MM.1S (cell line): ENCODE measurements at regions not wholly inside any gene's neighbourhood (a gene's known extent, or its start where the extent isn't known, plus 50 kb on each side); places are given as distances from the start of the nearest gene placed in this dataset.

ENCODE experiments used
- DNase-seq: peaks from one replicate; pipeline ENCODE4 v3.0.0-alpha.2; 2015
- H2AFZ ChIP-seq: fragments of 300-600 bp; sonication (generic); 2 replicates; pipeline ENCODE4 v1.6.0; 2016; ENCODE audit warnings: antibody characterized with exemption, low read length
- H3F3A ChIP-seq: fragments of 300-600 bp; sonication (generic); 2 replicates; pipeline ENCODE4 v1.6.1; 2016; ENCODE audit warnings: mild to moderate bottlenecking, antibody characterized with exemption, low read length, moderate library complexity, mixed read lengths; ENCODE audit not compliant: insufficient read depth
- H3K27ac ChIP-seq: fragments of 300-600 bp; sonication (generic); 2 replicates; pipeline ENCODE4 v1.5.1; 2016; ENCODE audit warnings: mild to moderate bottlenecking, low read length
- H3K27me3 ChIP-seq: fragments of 300-600 bp; sonication (generic); replicated peaks from 2 replicates; pipeline ENCODE4 v1.6.0; 2016; ENCODE audit warnings: low read length; ENCODE audit not compliant: insufficient read depth
- H3K36me3 ChIP-seq: fragments of 300-600 bp; sonication (generic); replicated peaks from 2 replicates; pipeline ENCODE4 v1.6.1; 2016; ENCODE audit warnings: mild to moderate bottlenecking, low read length, mixed read lengths; ENCODE audit not compliant: insufficient read depth
- H3K4me1 ChIP-seq: fragments of 300-600 bp; sonication (generic); 2 replicates; pipeline ENCODE4 v1.6.1; 2016; ENCODE audit warnings: low read length, mixed read lengths
- H3K4me2 ChIP-seq: fragments of 300-600 bp; sonication (generic); 2 replicates; pipeline ENCODE4 v1.6.0; 2016; ENCODE audit warnings: low read depth, low read length
- H3K4me3 ChIP-seq: fragments of 300-600 bp; sonication (generic); 2 replicates; pipeline ENCODE4 v1.5.1; 2016; ENCODE audit warnings: low read length, mixed read lengths
- H3K79me2 ChIP-seq: fragments of 300-600 bp; sonication (generic); 2 replicates; pipeline ENCODE4 v1.6.1; 2016; ENCODE audit warnings: mixed run types, low read length, mixed read lengths
- H3K9ac ChIP-seq: fragments of 300-600 bp; sonication (generic); 2 replicates; pipeline ENCODE4 v1.6.1; 2016; ENCODE audit warnings: low read length, mixed read lengths
- H3K9me2 ChIP-seq: fragments of 300-600 bp; sonication (generic); replicated peaks from 2 replicates; pipeline ENCODE4 v1.6.1; 2016; ENCODE audit warnings: mild to moderate bottlenecking, low read length, mixed read lengths; ENCODE audit not compliant: insufficient read depth
- H3K9me3 ChIP-seq: fragments of 300-600 bp; sonication (generic); replicated peaks from 2 replicates; pipeline ENCODE4 v1.6.1; 2016; ENCODE audit warnings: mild to moderate bottlenecking, low read length, mixed read lengths; ENCODE audit not compliant: insufficient read depth
- H4K20me1 ChIP-seq: fragments of 300-600 bp; sonication (generic); 2 replicates; pipeline ENCODE4 v1.6.1; 2016; ENCODE audit warnings: mild to moderate bottlenecking, low read length, moderate library complexity, mixed read lengths; ENCODE audit not compliant: insufficient read depth
- EZH2 ChIP-seq: fragments of 300-600 bp; sonication (generic); optimal IDR thresholded peaks from 2 replicates; pipeline ENCODE3; 2017; ENCODE audit warnings: low read depth, mild to moderate bottlenecking, antibody characterized with exemption, low read length, mixed read lengths
- EZH2phosphoT487 ChIP-seq: fragments of 300-600 bp; sonication (generic); IDR thresholded peaks from 2 replicates; pipeline ENCODE4 v1.6.1; 2018; ENCODE audit warnings: antibody characterized with exemption, low read length
- TF ChIP-seq, protein P1 (sequence below): fragments of 300-600 bp; sonication (generic); IDR thresholded peaks from 2 replicates; pipeline ENCODE4 v1.5.1; 2016; ENCODE audit warnings: antibody characterized with exemption, low read length, mixed read lengths

DNA sequence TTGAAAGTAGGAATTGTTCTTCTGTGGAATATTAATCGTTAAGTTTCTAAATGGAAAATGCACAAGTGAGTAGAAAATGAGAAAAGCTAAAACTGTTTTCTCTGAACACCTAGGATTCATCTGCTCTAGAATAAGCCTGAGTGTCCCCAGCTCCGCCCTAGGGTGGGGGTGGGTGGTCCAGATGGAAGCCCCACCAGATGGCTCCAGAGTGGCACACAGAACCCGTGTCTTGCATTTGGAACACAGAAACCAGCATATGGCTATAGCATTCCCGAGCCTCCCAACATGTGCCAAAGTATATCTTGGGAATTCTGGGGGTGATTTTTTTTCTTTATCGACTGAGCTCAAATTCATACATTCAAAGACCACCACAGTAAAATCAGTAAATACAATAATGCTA lies 517.7 kb upstream of the PSMD7 start:
- no peaks in the 10 kb centered on the region for H3K9me2 ChIP-seq
- TF ChIP-seq EZH2 = no peak
- TF ChIP-seq EZH2phosphoT487 = no peak
- TF ChIP-seq, protein P1, sequence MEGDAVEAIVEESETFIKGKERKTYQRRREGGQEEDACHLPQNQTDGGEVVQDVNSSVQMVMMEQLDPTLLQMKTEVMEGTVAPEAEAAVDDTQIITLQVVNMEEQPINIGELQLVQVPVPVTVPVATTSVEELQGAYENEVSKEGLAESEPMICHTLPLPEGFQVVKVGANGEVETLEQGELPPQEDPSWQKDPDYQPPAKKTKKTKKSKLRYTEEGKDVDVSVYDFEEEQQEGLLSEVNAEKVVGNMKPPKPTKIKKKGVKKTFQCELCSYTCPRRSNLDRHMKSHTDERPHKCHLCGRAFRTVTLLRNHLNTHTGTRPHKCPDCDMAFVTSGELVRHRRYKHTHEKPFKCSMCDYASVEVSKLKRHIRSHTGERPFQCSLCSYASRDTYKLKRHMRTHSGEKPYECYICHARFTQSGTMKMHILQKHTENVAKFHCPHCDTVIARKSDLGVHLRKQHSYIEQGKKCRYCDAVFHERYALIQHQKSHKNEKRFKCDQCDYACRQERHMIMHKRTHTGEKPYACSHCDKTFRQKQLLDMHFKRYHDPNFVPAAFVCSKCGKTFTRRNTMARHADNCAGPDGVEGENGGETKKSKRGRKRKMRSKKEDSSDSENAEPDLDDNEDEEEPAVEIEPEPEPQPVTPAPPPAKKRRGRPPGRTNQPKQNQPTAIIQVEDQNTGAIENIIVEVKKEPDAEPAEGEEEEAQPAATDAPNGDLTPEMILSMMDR = no peak
- H3K27ac ChIP-seq = no peak overlapping the region
- no peak overlapping the region for H3K9ac ChIP-seq
- H3K79me2 ChIP-seq = no peaks in the 10 kb centered on the region
- no peaks in the 10 kb centered on the region for H3F3A ChIP-seq
- DNase-seq = no peak
- no peak overlapping the region for H3K4me3 ChIP-seq
- H3K36me3 ChIP-seq = no peaks in the 10 kb centered on the region
- no peak overlapping the region for H3K4me2 ChIP-seq
- no peaks in the 10 kb centered on the region for H3K27me3 ChIP-seq
- H3K4me1 ChIP-seq = no peaks in the 10 kb centered on the region
- no peak overlapping the region for H2AFZ ChIP-seq
- no peaks in the 10 kb centered on the region for H4K20me1 ChIP-seq
- H3K9me3 ChIP-seq = no peaks in the 10 kb centered on the region

DNA sequence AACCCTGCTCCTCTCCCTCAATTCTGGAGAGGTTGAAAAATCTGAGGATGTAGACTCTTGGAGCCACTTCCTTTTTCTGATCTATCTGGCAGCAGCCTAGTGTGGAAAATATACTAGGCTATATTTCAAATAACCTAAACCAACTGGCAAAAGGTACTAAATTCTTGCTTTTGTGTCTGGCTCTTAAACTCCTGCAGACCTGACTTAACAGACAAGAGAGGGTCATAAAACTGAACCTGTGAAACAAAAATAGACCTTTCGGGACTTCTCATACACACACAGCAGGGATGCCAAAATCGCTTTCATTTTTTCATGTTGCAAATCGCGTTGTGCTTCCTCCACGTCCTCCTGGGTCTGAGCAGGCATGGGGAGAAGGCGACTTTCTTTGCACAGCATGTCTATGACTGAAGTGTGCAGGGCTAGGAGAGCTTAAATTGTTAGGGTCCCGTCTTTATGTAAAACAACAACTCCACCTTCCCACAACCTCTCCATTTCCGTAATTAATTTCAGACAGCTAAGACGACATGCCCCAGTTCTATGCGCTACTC lies 520.7 kb upstream of the PSMD7 start:
- Histone ChIP-seq H3K9ac (no peak overlapping the region), H3K27me3 (no peaks in the 10 kb centered on the region), H4K20me1 (no peaks in the 10 kb centered on the region), H3K9me2 (no peaks in the 10 kb centered on the region), H3K27ac (no peak overlapping the region), H3F3A (no peaks in the 10 kb centered on the region), H3K36me3 (no peaks in the 10 kb centered on the region), H3K79me2 (no peaks in the 10 kb centered on the region), H3K9me3 (no peaks in the 10 kb centered on the region), H3K4me1 (no peaks in the 10 kb centered on the region), H3K4me2 (peak overlapping the region; percentile 27), H2AFZ (no peak overlapping the region), H3K4me3 (peak overlapping the region; percentile 25; the same call in 1 of the 2 replicates)
- TF ChIP-seq EZH2phosphoT487 = no peak
- TF ChIP-seq, protein P1 = no peak
- no peak for TF ChIP-seq EZH2
- no peak for DNase-seq

DNA sequence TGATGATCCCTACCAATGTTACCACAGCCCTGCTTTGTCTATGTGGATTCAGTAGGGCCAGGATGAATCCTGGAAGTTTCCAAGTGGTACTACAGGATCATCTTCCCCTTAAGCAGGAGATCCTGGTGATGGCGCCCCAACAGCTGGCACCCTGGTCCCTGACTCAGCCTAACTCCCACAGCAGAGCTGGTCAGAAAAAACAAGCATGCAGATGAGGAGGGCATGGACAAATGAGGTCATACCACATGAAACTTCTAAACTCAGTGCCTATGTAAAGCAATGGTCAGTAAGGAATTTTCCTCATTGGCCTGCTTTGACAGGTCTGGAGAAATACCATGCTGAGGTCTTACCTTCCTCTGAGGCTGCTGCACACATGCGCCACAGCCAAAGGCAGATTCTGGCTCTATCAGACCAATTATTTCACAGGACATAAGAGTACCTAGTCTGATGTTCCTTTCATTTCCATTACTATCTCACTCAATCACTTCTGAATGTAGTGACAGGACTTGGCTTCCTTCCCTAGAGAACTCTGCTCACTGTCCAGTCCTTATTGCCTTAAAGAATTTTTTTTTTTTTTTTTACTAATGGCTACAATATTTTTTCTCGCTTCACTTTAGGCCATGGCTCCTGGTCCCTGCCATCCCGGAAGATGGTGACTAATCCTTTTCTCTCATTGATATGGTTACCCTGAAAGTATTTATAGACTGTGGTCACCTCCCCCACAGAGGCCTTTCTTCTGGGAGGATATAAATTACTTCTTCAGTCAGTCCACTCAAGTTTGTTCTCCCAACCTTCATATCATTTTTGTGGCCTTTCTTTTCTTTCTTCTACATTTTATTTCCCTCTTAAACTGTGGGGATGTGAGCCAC lies 525.2 kb upstream of the PSMD7 start:
- no peak overlapping the region for H3K27ac ChIP-seq
- no peaks in the 10 kb centered on the region for H4K20me1 ChIP-seq
- TF ChIP-seq, protein P1 = no peak
- TF ChIP-seq EZH2 = no peak
- no peak for TF ChIP-seq EZH2phosphoT487
- no peaks in the 10 kb centered on the region for H3F3A ChIP-seq
- H3K79me2 ChIP-seq = no peaks in the 10 kb centered on the region
- no peak for DNase-seq
- H3K4me1 ChIP-seq = no peaks in the 10 kb centered on the region
- no peaks in the 10 kb centered on the region for H3K36me3 ChIP-seq
- H3K9me2 ChIP-seq = no peaks in the 10 kb centered on the region
- no peak overlapping the region for H2AFZ ChIP-seq
- H3K9me3 ChIP-seq = no peaks in the 10 kb centered on the region
- H3K4me3 ChIP-seq = no peak overlapping the region
- no peak overlapping the region for H3K9ac ChIP-seq
- no peak overlapping the region for H3K4me2 ChIP-seq
- no peaks in the 10 kb centered on the region for H3K27me3 ChIP-seq
